H1 (cell line): ENCODE measurements at regions not wholly inside any gene's neighbourhood (a gene's known extent, or its start where the extent isn't known, plus 50 kb on each side); places are given as distances from the start of the nearest gene placed in this dataset.

Source experiments
- CTCF ChIP-seq, 3 experiments: IDR thresholded peaks; 1 replicate in 2 of 3; 2 replicates in 1 of 3; pipeline versions ENCODE4 v1.5.1 to v1.6.1; 2011; ENCODE audit warnings: low read length in 3 of 3, mild to moderate bottlenecking in 3 of 3, inconsistent platforms in 2 of 3, low read depth in 1 of 3, moderate library complexity in 1 of 3; ENCODE audit not compliant: insufficient read depth in 1 of 3; ENCODE audit errors: control extremely low read depth in 1 of 3

GRCh38 chr16:61014869-61015268, 1021.4 kb downstream of the CDH8 start (continued):
- TF ChIP-seq CTCF (IDR thresholded peaks at IDR 0.05; ENCODE audit: control extremely low read depth in 1 of 3, insufficient read depth in 1 of 3, low read depth in 1 of 3, low read length in 3 of 3) = peak; percentile 20 to 53 (median 49); a peak in 3 of 4 replicates
